ENCODE measurements at regions not wholly inside any gene's neighbourhood (a gene's known extent, or its start where the extent isn't known, plus 50 kb on each side); places are given as distances from the start of the nearest gene placed in this dataset.

DNA sequence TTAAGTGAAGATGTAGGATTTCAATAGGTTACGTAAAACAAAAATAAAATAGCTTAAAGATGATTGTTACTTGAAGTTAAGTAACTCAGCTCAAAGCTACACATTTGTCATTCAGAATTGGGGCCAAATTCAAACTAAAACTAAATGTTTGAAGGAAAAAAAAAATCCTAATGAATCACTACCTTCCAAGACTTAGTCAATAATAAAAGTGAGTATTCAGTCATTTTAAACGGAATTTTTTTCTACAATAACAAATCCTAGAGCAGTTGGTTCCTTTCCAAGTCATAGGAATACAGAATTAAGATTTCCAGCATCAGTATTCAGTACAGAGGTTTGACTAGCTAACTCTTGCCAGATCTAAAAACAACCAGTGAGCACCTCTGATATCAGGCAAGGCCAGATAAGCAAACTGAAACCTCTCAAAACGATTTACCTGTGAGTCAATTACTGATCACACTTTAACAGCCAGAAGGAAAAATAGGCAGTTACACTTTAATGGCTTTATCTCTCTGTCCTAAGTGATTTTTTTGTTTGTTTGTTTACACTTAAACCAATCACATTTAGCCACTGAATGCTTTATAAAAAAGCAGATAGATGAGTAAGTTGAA is 669.8 kb upstream of the ANKRD30A start (continued):
- TF ChIP-seq EGR1 (IDR thresholded peaks at IDR 0.05; ENCODE audit: borderline replicate concordance, low read depth, low read length): no peak
- TF ChIP-seq BACH1 (IDR thresholded peaks at IDR 0.05; ENCODE audit: low read length): no peak
- TF ChIP-seq, protein P1, sequence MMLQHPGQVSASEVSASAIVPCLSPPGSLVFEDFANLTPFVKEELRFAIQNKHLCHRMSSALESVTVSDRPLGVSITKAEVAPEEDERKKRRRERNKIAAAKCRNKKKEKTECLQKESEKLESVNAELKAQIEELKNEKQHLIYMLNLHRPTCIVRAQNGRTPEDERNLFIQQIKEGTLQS (IDR thresholded peaks at IDR 0.05; ENCODE audit: insufficient read depth, low read depth, low read length): no peak
- no peak for TF ChIP-seq RXRA (IDR thresholded peaks at IDR 0.05; ENCODE audit: insufficient read depth, low read depth, low read length)
